Nephron progenitor cell (in vitro differentiated cells): ENCODE measurements at regions not wholly inside any gene's neighbourhood (a gene's known extent, or its start where the extent isn't known, plus 50 kb on each side); places are given as distances from the start of the nearest gene placed in this dataset.

Experiments used
- DNase-seq: peaks from one replicate; pipeline ENCODE4 v3.0.0; 2021
- H3K27ac Mint-ChIP-seq: 2 replicates; pipeline ENCODE4 v1.8.0; 2021; ENCODE audit warnings: mild to moderate bottlenecking, moderate library complexity, mixed read lengths
- H3K27me3 Mint-ChIP-seq: 2 replicates; pipeline ENCODE4 v1.8.0; 2021; ENCODE audit warnings: mild to moderate bottlenecking, low read depth, mixed read lengths; ENCODE audit not compliant: poor library complexity
- H3K36me3 Mint-ChIP-seq: 2 replicates; pipeline ENCODE4 v1.8.0; 2021; ENCODE audit warnings: low read depth, mixed read lengths
- H3K4me1 Mint-ChIP-seq: 2 replicates; pipeline ENCODE4 v1.8.0; 2021; ENCODE audit warnings: mixed read lengths
- H3K4me3 Mint-ChIP-seq: 2 replicates; pipeline ENCODE4 v1.8.0; 2021; ENCODE audit warnings: mild to moderate bottlenecking, moderate library complexity, mixed read lengths
- H3K9me3 Mint-ChIP-seq: 2 replicates; pipeline ENCODE4 v1.8.0; 2021; ENCODE audit warnings: mild to moderate bottlenecking, moderate library complexity, mixed read lengths
- TF ChIP-seq, protein P1 (sequence below): fragments of 200-600 bp; sonication (generic); IDR thresholded peaks from 2 replicates; pipeline ENCODE4 v1.5.0; 2021; ENCODE audit warnings: antibody characterized with exemption

DNA sequence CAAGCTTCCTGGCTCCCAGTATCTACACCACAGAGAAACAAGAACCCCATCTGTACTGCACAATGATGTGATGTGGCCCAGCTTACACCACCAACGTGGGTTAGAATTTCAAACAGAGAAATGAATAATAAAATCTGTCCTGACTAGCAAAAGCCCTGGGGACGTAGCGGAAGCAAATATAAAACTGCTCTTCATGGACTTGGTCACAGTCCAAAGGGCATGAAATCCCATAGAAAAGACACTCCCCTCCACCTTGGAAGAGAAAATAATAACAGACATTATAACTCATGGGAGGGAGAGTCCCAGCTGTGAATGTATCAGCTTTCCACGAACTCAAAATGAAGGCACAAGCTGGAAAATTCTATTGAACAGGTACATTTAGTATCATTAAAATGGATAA is 205.3 kb upstream of the GALNT17 start:
- no peak overlapping the region for H3K4me3 Mint-ChIP-seq
- TF ChIP-seq, protein P1, sequence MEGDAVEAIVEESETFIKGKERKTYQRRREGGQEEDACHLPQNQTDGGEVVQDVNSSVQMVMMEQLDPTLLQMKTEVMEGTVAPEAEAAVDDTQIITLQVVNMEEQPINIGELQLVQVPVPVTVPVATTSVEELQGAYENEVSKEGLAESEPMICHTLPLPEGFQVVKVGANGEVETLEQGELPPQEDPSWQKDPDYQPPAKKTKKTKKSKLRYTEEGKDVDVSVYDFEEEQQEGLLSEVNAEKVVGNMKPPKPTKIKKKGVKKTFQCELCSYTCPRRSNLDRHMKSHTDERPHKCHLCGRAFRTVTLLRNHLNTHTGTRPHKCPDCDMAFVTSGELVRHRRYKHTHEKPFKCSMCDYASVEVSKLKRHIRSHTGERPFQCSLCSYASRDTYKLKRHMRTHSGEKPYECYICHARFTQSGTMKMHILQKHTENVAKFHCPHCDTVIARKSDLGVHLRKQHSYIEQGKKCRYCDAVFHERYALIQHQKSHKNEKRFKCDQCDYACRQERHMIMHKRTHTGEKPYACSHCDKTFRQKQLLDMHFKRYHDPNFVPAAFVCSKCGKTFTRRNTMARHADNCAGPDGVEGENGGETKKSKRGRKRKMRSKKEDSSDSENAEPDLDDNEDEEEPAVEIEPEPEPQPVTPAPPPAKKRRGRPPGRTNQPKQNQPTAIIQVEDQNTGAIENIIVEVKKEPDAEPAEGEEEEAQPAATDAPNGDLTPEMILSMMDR, result no peak

DNA sequence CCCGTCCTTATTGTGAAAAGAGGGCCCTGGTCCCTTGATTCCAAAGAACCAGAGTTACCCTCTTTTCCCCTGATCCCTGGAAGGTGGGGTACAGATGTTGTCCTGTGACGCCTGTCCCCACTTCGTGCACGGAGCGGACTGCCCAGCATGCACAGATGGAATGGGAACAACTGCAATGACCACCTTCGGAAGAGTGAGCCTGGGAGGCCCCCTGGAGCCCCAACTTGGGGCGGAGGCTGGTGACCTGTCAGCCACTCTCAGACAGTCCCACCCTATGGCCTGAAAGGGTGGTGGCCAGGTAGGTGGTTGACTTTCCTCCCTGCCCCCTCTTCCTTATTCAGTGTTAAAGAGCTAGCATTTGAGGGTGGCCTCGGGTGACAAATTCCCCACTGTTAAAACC is 196.6 kb upstream of the GALNT17 start:
- no peaks in the 10 kb centered on the region for H3K36me3 Mint-ChIP-seq
- no peak overlapping the region for H3K4me3 Mint-ChIP-seq
- TF ChIP-seq, protein P1, result no peak
- peaks cover 8% of the 10 kb centered on the region for H3K27me3 Mint-ChIP-seq
- no peak overlapping the region for H3K27ac Mint-ChIP-seq
- peaks cover 3% of the 10 kb centered on the region for H3K9me3 Mint-ChIP-seq
- DNase-seq, result no peak
- no peaks in the 10 kb centered on the region for H3K4me1 Mint-ChIP-seq

More for the DNA sequence above, 205.3 kb upstream of the GALNT17 start:
- Mint-ChIP-seq H3K4me1 (peaks cover 18% of the 10 kb centered on the region), H3K9me3 (no peaks in the 10 kb centered on the region), H3K27ac (peak overlapping the region; percentile 69), H3K36me3 (no peaks in the 10 kb centered on the region), H3K27me3 (peaks cover 3% of the 10 kb centered on the region)
- DNase-seq, result no peak

DNA sequence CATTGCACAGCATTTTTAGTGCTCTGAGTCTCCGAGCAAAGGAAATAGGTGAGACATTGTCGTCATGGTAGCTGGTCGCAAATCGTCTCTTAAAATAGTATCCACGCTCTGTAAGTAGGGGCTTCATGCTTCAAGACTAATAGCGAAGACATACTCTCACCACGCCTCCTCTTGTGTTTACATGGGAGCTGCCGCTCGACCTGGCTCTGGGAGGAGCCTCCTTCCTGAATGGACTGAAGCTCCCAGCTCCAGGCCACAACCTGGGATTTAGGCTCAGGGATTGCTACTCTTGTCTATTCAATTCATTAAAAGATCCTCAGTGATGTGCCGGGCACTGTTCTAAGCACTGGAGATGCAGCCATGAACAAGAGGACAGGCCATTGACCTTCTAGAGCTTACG is 196.1 kb upstream of the GALNT17 start:
- DNase-seq, result no peak
- H3K4me1 Mint-ChIP-seq, result no peaks in the 10 kb centered on the region
- no peaks in the 10 kb centered on the region for H3K36me3 Mint-ChIP-seq
- H3K4me3 Mint-ChIP-seq, result no peak overlapping the region
- H3K9me3 Mint-ChIP-seq, result peaks cover 3% of the 10 kb centered on the region
- no peak overlapping the region for H3K27ac Mint-ChIP-seq
- peaks cover 8% of the 10 kb centered on the region for H3K27me3 Mint-ChIP-seq
- TF ChIP-seq, protein P1, result no peak

DNA sequence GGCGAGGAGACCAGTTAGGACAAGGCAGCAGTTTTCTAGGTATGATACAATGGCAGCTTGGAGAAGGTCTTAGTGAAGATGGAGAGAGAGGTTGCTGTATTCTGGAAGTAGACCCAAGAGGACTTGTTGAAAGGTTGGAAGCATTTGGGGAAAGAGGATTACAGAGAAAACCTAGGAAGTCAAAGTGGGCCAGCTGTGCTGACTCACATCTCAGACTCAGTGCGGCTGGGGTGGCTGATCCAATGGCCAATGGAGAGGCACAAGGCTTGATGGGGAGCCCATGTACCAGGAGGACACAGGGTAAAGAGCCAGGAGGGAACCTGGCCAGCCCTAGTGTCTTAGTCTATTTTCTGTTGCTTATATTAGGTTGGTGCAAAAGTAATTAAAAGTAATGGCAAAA is 194.5 kb upstream of the GALNT17 start:
- TF ChIP-seq, protein P1, result no peak
- peaks cover 13% of the 10 kb centered on the region for H3K27me3 Mint-ChIP-seq
- no peak overlapping the region for H3K4me3 Mint-ChIP-seq
- DNase-seq, result no peak
- H3K27ac Mint-ChIP-seq, result no peak overlapping the region
- H3K4me1 Mint-ChIP-seq, result no peaks in the 10 kb centered on the region
- no peaks in the 10 kb centered on the region for H3K36me3 Mint-ChIP-seq
- peaks cover 3% of the 10 kb centered on the region for H3K9me3 Mint-ChIP-seq

DNA sequence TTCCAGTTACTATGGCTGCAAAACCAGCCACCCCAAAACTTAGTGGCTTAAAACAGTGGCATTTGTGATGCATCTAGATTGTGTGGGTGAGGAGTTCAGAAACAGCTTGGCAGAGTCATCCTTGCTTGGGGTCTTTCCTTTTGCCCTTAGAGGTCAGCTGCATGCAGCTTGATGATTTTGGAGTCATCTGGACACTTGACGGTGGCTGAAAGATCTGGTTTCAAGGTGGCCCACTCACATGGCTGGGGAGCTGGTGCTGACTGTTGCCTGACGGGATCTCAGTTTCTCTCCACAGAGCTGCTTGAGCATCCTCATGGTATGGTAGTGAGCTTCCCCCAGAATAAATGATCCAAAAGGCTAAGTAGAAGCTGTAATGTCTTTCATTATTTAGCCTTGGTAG is 191.3 kb upstream of the GALNT17 start:
- no peaks in the 10 kb centered on the region for H3K4me1 Mint-ChIP-seq
- no peak for DNase-seq
- no peaks in the 10 kb centered on the region for H3K36me3 Mint-ChIP-seq
- H3K9me3 Mint-ChIP-seq, result peaks cover 3% of the 10 kb centered on the region
- no peak overlapping the region for H3K27ac Mint-ChIP-seq
- H3K27me3 Mint-ChIP-seq, result peaks cover 5% of the 10 kb centered on the region
- no peak overlapping the region for H3K4me3 Mint-ChIP-seq
- TF ChIP-seq, protein P1, result no peak

DNA sequence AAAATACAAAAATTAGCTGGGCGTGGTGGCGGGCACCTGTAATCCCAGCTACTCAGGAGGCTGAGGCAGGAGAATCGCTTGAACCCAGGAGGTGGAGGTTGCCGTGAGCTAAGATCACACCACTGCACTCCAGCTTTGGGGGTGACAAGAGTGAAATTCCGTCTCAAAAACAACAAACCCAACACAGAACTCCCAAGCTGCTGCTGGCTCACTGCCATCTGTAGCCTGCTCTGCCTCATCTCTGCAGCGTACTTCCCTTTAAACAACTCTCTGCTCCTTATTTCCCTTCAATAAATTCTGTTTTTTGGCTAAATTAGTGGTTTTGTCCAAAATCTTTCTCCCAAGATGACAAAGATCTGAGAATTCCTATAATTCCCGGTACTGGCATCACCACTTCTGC is 189.2 kb upstream of the GALNT17 start:
- H3K27me3 Mint-ChIP-seq, result peaks cover 10% of the 10 kb centered on the region
- no peaks in the 10 kb centered on the region for H3K36me3 Mint-ChIP-seq
- no peak overlapping the region for H3K27ac Mint-ChIP-seq
- TF ChIP-seq, protein P1, result no peak
- DNase-seq, result no peak
- H3K4me3 Mint-ChIP-seq, result no peak overlapping the region
- no peaks in the 10 kb centered on the region for H3K9me3 Mint-ChIP-seq
- no peaks in the 10 kb centered on the region for H3K4me1 Mint-ChIP-seq
